ENCODE measurements at regions not wholly inside any gene's neighbourhood (a gene's known extent, or its start where the extent isn't known, plus 50 kb on each side); places are given as distances from the start of the nearest gene placed in this dataset.

DNA sequence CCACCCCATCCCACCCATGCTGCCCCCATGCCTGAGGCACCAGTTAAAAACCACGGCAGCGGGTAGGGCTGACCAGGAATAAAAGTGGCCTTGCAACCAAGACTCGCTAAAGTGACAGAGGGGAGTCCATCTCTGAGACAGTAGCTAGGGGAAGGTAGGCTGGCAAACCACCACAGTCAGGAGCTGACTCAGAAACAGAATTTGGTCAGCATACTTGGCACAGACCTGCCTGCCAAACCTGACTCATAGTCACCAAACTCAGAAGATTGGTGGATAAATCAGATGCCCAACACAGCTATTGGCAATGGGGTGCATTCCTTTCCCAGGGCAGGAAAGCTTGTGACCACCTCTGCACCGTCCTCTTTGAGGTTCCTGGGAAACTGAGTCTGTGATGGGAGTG lies 193.8 kb downstream of the BCOR start:
- H3K27me3 Mint-ChIP-seq: peaks cover 2% of the 10 kb centered on the region
- no peak overlapping the region for H3K4me3 Mint-ChIP-seq
- no peak overlapping the region for H3K27ac Mint-ChIP-seq
- peaks cover 13% of the 10 kb centered on the region for H3K4me1 Mint-ChIP-seq
- no peaks in the 10 kb centered on the region for H3K36me3 Mint-ChIP-seq (ENCODE audit: low read depth)
- no peaks in the 10 kb centered on the region for H3K9me3 Mint-ChIP-seq
- intact Hi-C loops (cut with micrococcal nuclease): loop anchor here (1.0 to 5.0 kb wide), 3 partner anchors 44 to 87 kb away; no protein-coding TSS in a partner anchor
- DNase-seq: no peak

GRCh38 chrX:39904816-39905537 lies 192.8 kb downstream of the BCOR start:
- Mint-ChIP-seq H3K27ac (no peak overlapping the region), H3K4me3 (no peak overlapping the region), H3K36me3 (ENCODE audit: low read depth) (no peaks in the 10 kb centered on the region), H3K9me3 (no peaks in the 10 kb centered on the region), H3K27me3 (peaks cover 2% of the 10 kb centered on the region), H3K4me1 (peaks cover 15% of the 10 kb centered on the region)
- no peak for DNase-seq
- intact Hi-C loops (cut with micrococcal nuclease): loop anchor here (5.0 kb wide), 1 partner anchor 88 kb away; no protein-coding TSS in a partner anchor

GRCh38 chrX:39905538-39905891 lies 192.2 kb downstream of the BCOR start:
- no peak overlapping the region for H3K27ac Mint-ChIP-seq
- intact Hi-C loops (cut with micrococcal nuclease): no loop called here
- DNase-seq: no peak
- H3K27me3 Mint-ChIP-seq: peaks cover 2% of the 10 kb centered on the region
- H3K36me3 Mint-ChIP-seq (ENCODE audit: low read depth): no peaks in the 10 kb centered on the region
- peaks cover 15% of the 10 kb centered on the region for H3K4me1 Mint-ChIP-seq
- H3K9me3 Mint-ChIP-seq: no peaks in the 10 kb centered on the region
- H3K4me3 Mint-ChIP-seq: no peak overlapping the region

GRCh38 chrX:39905946-39906345 lies 191.8 kb downstream of the BCOR start:
- H3K36me3 Mint-ChIP-seq (ENCODE audit: low read depth): no peaks in the 10 kb centered on the region
- H3K4me3 Mint-ChIP-seq: no peak overlapping the region
- H3K4me1 Mint-ChIP-seq: peaks cover 15% of the 10 kb centered on the region
- H3K9me3 Mint-ChIP-seq: no peaks in the 10 kb centered on the region
- DNase-seq: no peak
- intact Hi-C loops (cut with micrococcal nuclease): no loop called here
- H3K27me3 Mint-ChIP-seq: peaks cover 2% of the 10 kb centered on the region
- H3K27ac Mint-ChIP-seq: no peak overlapping the region

DNA sequence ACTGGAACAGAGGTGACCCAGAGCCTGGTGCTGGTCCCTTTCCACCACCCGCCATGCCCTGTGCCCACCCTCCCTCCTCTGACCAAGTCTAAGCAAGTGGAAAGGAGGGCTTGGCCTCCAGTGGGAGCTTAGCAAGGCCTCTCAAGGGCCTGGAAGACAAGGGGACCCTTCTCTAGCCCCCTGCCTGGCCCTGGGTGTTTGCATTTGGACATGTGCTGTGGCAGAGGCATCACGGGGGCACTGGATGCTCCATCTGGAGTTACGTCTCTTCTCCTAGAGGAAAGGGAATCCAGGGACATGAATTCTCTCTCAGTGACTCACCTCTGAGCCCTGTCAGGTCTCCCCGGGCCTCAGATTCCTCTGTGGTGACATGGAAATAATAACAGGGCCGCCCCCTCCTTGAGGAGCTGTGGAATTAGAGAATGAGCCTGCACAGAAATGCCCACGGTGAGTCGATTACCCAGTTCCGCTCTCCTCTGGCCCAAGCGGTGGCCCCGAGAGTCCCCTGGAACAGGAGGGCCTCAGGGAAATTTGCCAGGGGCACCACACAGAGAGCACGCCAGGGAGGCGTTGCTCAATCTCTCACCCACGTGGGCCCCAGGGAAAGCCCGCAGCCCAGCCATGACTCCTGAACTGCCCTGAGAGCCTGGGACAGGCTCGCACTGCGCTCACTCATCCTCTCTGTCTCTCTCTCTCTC lies 189.6 kb downstream of the BCOR start:
- Mint-ChIP-seq H3K27ac (peak overlapping the region; percentile 51), H3K4me1 (peaks cover 13% of the 10 kb centered on the region), H3K9me3 (no peaks in the 10 kb centered on the region), H3K27me3 (no peaks in the 10 kb centered on the region), H3K4me3 (no peak overlapping the region), H3K36me3 (ENCODE audit: low read depth) (no peaks in the 10 kb centered on the region)
- no peak for DNase-seq
- intact Hi-C loops (cut with micrococcal nuclease): no loop called here

DNA sequence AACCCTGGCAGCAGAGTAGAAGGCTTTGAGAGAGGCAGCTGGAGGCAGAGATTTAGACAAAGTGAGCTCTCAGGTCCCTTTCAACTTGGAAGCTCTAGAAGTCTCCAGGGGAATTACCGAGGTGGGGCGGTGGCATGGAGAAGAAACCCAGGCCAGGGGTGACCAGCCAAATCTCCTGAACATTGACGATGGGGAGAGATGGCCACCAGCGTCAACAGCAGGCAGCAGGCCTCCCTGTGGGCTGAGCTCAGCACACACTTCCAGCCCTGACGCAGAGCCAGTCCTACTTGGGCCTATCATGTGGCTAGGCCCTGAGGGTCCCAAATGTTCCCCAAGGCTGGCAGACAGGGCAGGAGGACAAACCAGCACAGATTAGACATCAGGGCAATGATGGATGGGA lies 187.8 kb downstream of the BCOR start:
- Mint-ChIP-seq H3K9me3 (no peaks in the 10 kb centered on the region), H3K36me3 (ENCODE audit: low read depth) (no peaks in the 10 kb centered on the region), H3K4me1 (peaks cover 8% of the 10 kb centered on the region), H3K27ac (no peak overlapping the region), H3K27me3 (no peaks in the 10 kb centered on the region), H3K4me3 (no peak overlapping the region)
- intact Hi-C loops (cut with micrococcal nuclease): no loop called here
- DNase-seq: no peak

- DNase-seq: no peak
- Mint-ChIP-seq H3K4me1 (peaks cover 6% of the 10 kb centered on the region), H3K36me3 (ENCODE audit: low read depth) (no peaks in the 10 kb centered on the region), H3K4me3 (no peak overlapping the region), H3K27me3 (no peaks in the 10 kb centered on the region), H3K27ac (no peak overlapping the region), H3K9me3 (no peaks in the 10 kb centered on the region)
- intact Hi-C loops (cut with micrococcal nuclease): no loop called here
Observed at GRCh38 chrX:39910651-39911050, 187.1 kb downstream of the BCOR start.

DNA sequence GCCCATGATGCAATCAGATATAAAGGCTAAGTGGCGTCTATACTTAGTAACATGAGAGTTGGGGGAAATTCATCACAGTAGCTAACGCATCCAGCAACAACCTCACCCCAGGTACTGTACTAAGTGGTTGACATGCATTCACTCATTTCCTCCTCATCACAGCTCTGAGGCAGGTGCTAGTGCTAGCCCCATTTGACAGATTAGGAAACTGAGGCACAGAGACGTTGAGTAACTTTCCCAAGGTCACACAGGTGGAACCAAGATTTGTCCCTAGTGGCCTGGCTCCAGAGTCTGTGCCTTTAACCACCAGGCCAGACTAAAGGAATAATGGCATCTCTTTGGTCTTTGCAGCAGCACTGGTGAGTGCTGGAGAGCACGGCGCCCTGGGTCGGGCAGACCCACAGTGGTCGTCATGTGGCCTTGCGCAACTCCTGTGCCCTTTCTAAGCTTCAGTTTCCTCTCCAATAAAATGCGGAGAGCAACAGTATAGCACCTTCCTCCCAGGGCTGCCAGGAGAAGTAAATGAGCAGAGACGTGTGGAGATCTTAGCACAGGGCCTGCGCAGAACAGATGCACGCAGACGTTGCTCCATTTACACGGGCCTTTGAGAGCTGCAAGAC lies 186.4 kb downstream of the BCOR start:
- H3K27me3 Mint-ChIP-seq: no peaks in the 10 kb centered on the region
- no peak overlapping the region for H3K27ac Mint-ChIP-seq
- H3K4me1 Mint-ChIP-seq: peaks cover 6% of the 10 kb centered on the region
- H3K4me3 Mint-ChIP-seq: no peak overlapping the region
- no peaks in the 10 kb centered on the region for H3K9me3 Mint-ChIP-seq
- intact Hi-C loops (cut with micrococcal nuclease): no loop called here
- no peak for DNase-seq
- no peaks in the 10 kb centered on the region for H3K36me3 Mint-ChIP-seq (ENCODE audit: low read depth)

- Mint-ChIP-seq H3K4me3 (no peak overlapping the region), H3K27ac (no peak overlapping the region), H3K4me1 (peaks cover 6% of the 10 kb centered on the region), H3K27me3 (no peaks in the 10 kb centered on the region), H3K9me3 (no peaks in the 10 kb centered on the region), H3K36me3 (ENCODE audit: low read depth) (no peaks in the 10 kb centered on the region)
- no peak for DNase-seq
- intact Hi-C loops (cut with micrococcal nuclease): no loop called here
Observed at GRCh38 chrX:39912126-39912525, 185.6 kb downstream of the BCOR start.

DNA sequence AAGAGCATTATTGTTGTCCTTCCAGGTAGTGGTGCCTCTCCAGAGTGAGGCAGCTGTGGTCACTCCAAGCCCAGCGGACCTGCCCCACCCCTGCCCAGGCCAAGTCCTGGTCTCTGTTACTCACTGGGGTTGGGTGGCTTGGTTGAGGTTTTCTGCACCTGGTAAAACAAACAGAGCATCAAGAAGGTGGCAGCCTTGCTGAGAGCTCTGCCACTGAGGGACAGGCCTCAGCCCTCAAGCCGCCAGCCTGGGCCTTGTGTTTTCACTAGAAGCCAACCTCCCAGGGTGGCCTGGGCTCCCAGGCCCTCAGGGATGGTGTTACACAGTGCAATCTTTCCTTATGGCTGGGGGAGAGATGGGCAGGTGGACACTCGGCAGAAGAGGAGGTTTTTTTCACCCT lies 182.7 kb downstream of the BCOR start:
- DNase-seq: no peak
- Mint-ChIP-seq H3K27me3 (no peaks in the 10 kb centered on the region), H3K36me3 (ENCODE audit: low read depth) (no peaks in the 10 kb centered on the region), H3K4me3 (no peak overlapping the region), H3K4me1 (no peaks in the 10 kb centered on the region), H3K9me3 (no peaks in the 10 kb centered on the region), H3K27ac (no peak overlapping the region)
- intact Hi-C loops (cut with micrococcal nuclease): no loop called here

DNA sequence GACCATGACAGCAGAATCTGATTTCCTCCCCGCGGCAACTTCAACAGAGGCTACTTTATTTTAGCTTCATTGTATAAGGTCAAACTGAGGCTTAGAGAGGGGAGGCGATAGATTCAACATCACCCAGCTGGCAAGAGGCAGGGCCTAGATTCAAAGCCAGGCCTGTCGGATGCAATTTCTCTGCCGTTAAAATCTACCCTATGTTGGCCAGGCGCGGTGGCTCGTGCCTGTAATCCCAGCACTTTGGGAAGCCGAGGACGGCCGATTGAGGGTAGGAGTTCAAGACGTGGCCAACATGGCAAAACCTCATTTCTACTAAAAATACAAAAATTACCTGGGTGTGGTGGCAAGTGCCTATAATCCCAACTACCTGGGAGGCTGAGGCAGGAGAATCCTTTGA lies 182.2 kb downstream of the BCOR start:
- Mint-ChIP-seq H3K4me3 (no peak overlapping the region), H3K4me1 (no peaks in the 10 kb centered on the region)
- intact Hi-C loops (cut with micrococcal nuclease): no loop called here

GRCh38 chrX:39921838-39922237 lies 175.9 kb downstream of the BCOR start:
- no peak for DNase-seq
- intact Hi-C loops (cut with micrococcal nuclease): no loop called here
- no peak overlapping the region for H3K27ac Mint-ChIP-seq
- H3K9me3 Mint-ChIP-seq: no peaks in the 10 kb centered on the region
- H3K27me3 Mint-ChIP-seq: no peaks in the 10 kb centered on the region
- no peak overlapping the region for H3K4me3 Mint-ChIP-seq
- H3K4me1 Mint-ChIP-seq: peaks cover 3% of the 10 kb centered on the region
- H3K36me3 Mint-ChIP-seq (ENCODE audit: low read depth): no peaks in the 10 kb centered on the region

More for the DNA sequence above, 182.2 kb downstream of the BCOR start:
- no peaks in the 10 kb centered on the region for H3K9me3 Mint-ChIP-seq
- H3K27me3 Mint-ChIP-seq: no peaks in the 10 kb centered on the region
- no peaks in the 10 kb centered on the region for H3K36me3 Mint-ChIP-seq (ENCODE audit: low read depth)
- no peak overlapping the region for H3K27ac Mint-ChIP-seq
- DNase-seq: no peak

- Mint-ChIP-seq H3K36me3 (ENCODE audit: low read depth) (no peaks in the 10 kb centered on the region), H3K27ac (no peak overlapping the region), H3K27me3 (no peaks in the 10 kb centered on the region), H3K9me3 (no peaks in the 10 kb centered on the region), H3K4me3 (no peak overlapping the region), H3K4me1 (peaks cover 3% of the 10 kb centered on the region)
- intact Hi-C loops (cut with micrococcal nuclease): no loop called here
- DNase-seq: no peak
Observed at GRCh38 chrX:39922488-39922887, 175.3 kb downstream of the BCOR start.

DNA sequence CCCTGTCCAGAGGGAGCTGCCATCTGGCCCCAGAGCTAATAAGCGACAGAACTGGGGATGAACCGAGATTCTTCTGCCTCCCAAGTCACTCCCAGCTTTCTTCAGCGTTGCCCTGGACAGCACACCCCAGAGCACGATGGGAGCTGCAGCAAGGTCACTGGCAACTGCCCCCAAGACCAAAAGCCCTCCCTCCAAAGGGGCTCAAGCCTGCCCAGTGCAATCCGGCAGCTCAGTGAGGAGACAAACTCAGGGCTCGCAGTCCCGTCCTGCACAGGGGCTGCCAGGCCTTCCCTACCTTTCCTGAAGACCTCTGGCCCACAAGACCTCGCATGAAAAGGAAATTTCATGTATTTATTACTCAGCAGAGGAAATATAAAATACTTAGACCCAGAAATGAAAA lies 174.8 kb downstream of the BCOR start:
- Mint-ChIP-seq H3K27ac (no peak overlapping the region), H3K36me3 (ENCODE audit: low read depth) (no peaks in the 10 kb centered on the region), H3K9me3 (no peaks in the 10 kb centered on the region), H3K4me3 (no peak overlapping the region), H3K4me1 (peaks cover 3% of the 10 kb centered on the region), H3K27me3 (no peaks in the 10 kb centered on the region)
- no peak for DNase-seq
- intact Hi-C loops (cut with micrococcal nuclease): no loop called here
